HepG2 (cell line): ENCODE measurements at regions not wholly inside any gene's neighbourhood (a gene's known extent, or its start where the extent isn't known, plus 50 kb on each side); places are given as distances from the start of the nearest gene placed in this dataset.

Experiments used
- ATAC-seq: fragments of 200-7000 bp; cut with Tn5 transposase; 3 replicates; pipeline ENCODE4 v1.9.1; 2020; ENCODE audit warnings: mild to moderate bottlenecking, moderate library complexity
- BruUV-seq: library from RNA; stranded (reverse); fragments of 400-500 nt; replicated peaks from 2 replicates; lab custom pipeline; 2021; lab: Mats Ljungman, UMichigan
- CTCF ChIA-PET: fragments of 300-600 bp; formaldehyde crosslinking; extraction: SDS; loops from one replicate; lab custom pipeline; 2021; ENCODE audit warnings: low total read pairs, inconsistent platforms, low intra/inter-chr PET ratio; lab: Yijun Ruan, JAX
- POLR2A ChIA-PET: fragments of 350-600 bp; sonication (Branson Sonifier 250); formaldehyde crosslinking; loops from one replicate; lab custom pipeline; 2020; ENCODE audit warnings: antibody characterized with exemption, inconsistent platforms; lab: Yijun Ruan, JAX
- DNase-seq: peaks from one replicate; pipeline ENCODE4 v3.0.0-alpha.2; 2015; ENCODE audit warnings: low spot score
- FAIRE-seq: peaks from 3 replicates; lab custom pipeline; 2011; peaks lifted over from hg19 to GRCh38; lab: Jason Lieb, UNC
- H2AFZ ChIP-seq: one replicate; pipeline ENCODE4 v1.6.1; 2011; ENCODE audit warnings: low read length, inconsistent platforms
- H3K27ac ChIP-seq: fragments of 300-600 bp; 3 replicates; pipeline ENCODE4 v1.8.0; 2011; ENCODE audit warnings: mixed run types, mild to moderate bottlenecking, mixed read lengths, low read length, inconsistent platforms; ENCODE audit not compliant: insufficient read depth; ENCODE audit errors: extremely low read length
- H3K27me3 ChIP-seq, 2 experiments: fragments of 200-600 bp in 1 of 2; 2 replicates in 1 of 2; 3 replicates in 1 of 2; pipeline versions ENCODE4 v1.6.0 to v1.8.0; 2011; ENCODE audit warnings: low read length in 2 of 2, mild to moderate bottlenecking in 2 of 2, moderate library complexity in 2 of 2, inconsistent platforms in 1 of 2; ENCODE audit not compliant: insufficient read depth in 2 of 2, control insufficient read depth in 1 of 2
- H3K36me3 ChIP-seq, 2 experiments: fragments of 200-600 bp in 1 of 2; replicated peaks in 1 of 2; 2 replicates in 1 of 2; 3 replicates in 1 of 2; pipeline versions ENCODE4 v1.5.1 to v1.8.0; 2011; ENCODE audit warnings: low read length in 2 of 2, inconsistent platforms in 1 of 2; ENCODE audit not compliant: insufficient read depth in 2 of 2, control insufficient read depth in 1 of 2
- H3K4me1 ChIP-seq: 2 replicates; pipeline ENCODE4 v1.5.1; 2012; ENCODE audit warnings: low read length, inconsistent platforms; ENCODE audit not compliant: insufficient read depth
- H3K4me2 ChIP-seq: 2 replicates; pipeline ENCODE4 v1.6.0; 2011; ENCODE audit warnings: low read depth, low read length, inconsistent platforms
- H3K4me3 ChIP-seq, 3 experiments: fragments of 200-600 bp in 1 of 3; sonication (generic), shearing (Covaris generic) in 1 of 3; replicated peaks in 1 of 3; 2 replicates each; pipeline ENCODE4 v1.5.1; 2011 to 2016; ENCODE audit warnings: low read length in 3 of 3, inconsistent platforms in 2 of 3, low read depth in 2 of 3, mild to moderate bottlenecking in 2 of 3, control low read depth in 1 of 3, mixed read lengths in 1 of 3; ENCODE audit not compliant: insufficient read depth in 1 of 3
- H3K79me2 ChIP-seq: one replicate; pipeline ENCODE4 v1.6.1; 2011; ENCODE audit warnings: low read length, inconsistent platforms; ENCODE audit not compliant: insufficient read depth
- H3K9ac ChIP-seq: 2 replicates; pipeline ENCODE4 v1.6.0; 2011; ENCODE audit warnings: mild to moderate bottlenecking, low read depth, low read length, inconsistent platforms; ENCODE audit not compliant: insufficient read depth
- H3K9me3 ChIP-seq: 2 replicates; pipeline ENCODE4 v1.5.1; 2012; ENCODE audit warnings: mild to moderate bottlenecking, low read length
- H4K20me1 ChIP-seq: 2 replicates; pipeline ENCODE4 v1.6.0; 2011; ENCODE audit warnings: inconsistent platforms, mild to moderate bottlenecking, low read length, moderate library complexity; ENCODE audit not compliant: insufficient read depth
- ARID4A ChIP-seq: sonication (generic); formaldehyde crosslinking; IDR thresholded peaks from 2 replicates; pipeline ENCODE4 v1.5.0; 2020; ENCODE audit warnings: mild to moderate bottlenecking, missing genetic modification reagents, borderline replicate concordance
- MBD4 ChIP-seq: IDR thresholded peaks from 2 replicates; pipeline ENCODE4 v1.6.1; 2012; ENCODE audit warnings: low read length, inconsistent platforms, borderline replicate concordance
- MXI1 ChIP-seq: IDR thresholded peaks from 3 replicates; pipeline ENCODE4 v1.6.1; 2012; ENCODE audit warnings: low read depth, low read length, inconsistent platforms, borderline replicate concordance
- RCOR2 ChIP-seq: IDR thresholded peaks from 2 replicates; pipeline ENCODE4 v1.6.1; 2016; ENCODE audit warnings: missing biosample characterization, missing genetic modification reagents
- SIX4 ChIP-seq: sonication (generic); formaldehyde crosslinking; IDR thresholded peaks from 2 replicates; pipeline ENCODE4 v1.4.0; 2020; ENCODE audit warnings: missing genetic modification reagents
- SRF ChIP-seq: IDR thresholded peaks from 2 replicates; pipeline ENCODE4 v1.6.1; 2011; ENCODE audit warnings: mild to moderate bottlenecking, low read depth, low read length, moderate library complexity
- TEF ChIP-seq: sonication (generic); formaldehyde crosslinking; IDR thresholded peaks from 2 replicates; pipeline ENCODE4 v1.5.0; 2020; ENCODE audit warnings: missing genetic modification reagents
- YY1 ChIP-seq: IDR thresholded peaks from 2 replicates; pipeline ENCODE4 v1.6.1; 2011; ENCODE audit warnings: low read length, low read depth, moderate library complexity, mild to moderate bottlenecking; ENCODE audit not compliant: insufficient read depth, insufficient replicate concordance
- ZNF709 ChIP-seq: sonication (generic); formaldehyde crosslinking; IDR thresholded peaks from 2 replicates; pipeline ENCODE4 v1.5.0; 2020; ENCODE audit warnings: mild to moderate bottlenecking, missing genetic modification reagents
- ZNF710 ChIP-seq: sonication (generic); formaldehyde crosslinking; IDR thresholded peaks from 2 replicates; pipeline ENCODE4 v1.5.0; 2020; ENCODE audit warnings: mild to moderate bottlenecking, missing genetic modification reagents, borderline replicate concordance
- ZNF772 ChIP-seq: sonication (generic); formaldehyde crosslinking; IDR thresholded peaks from 2 replicates; pipeline ENCODE4 v1.5.0; 2020; ENCODE audit warnings: mild to moderate bottlenecking, missing genetic modification reagents
- WGBS: methylation state at CpG from one replicate; pipeline ENCODE4 v1.1.6; 2017; ENCODE audit warnings: low lambda C conversion rate; 5-methylcytosine and 5-hydroxymethylcytosine counted together
- in situ Hi-C: cut with HindIII; loops from 2 replicates; pipeline ENCODE4 v1.10.0; 2017; ENCODE audit warnings: low pct_unique_long_range_greater_than_20kb; ENCODE audit not compliant: extremely low pct_ligation_motif_present
- intact Hi-C: fragments of 100-400 bp; cut with micrococcal nuclease; formaldehyde crosslinking; loops from one replicate; pipeline ENCODE4 v1.10.0; 2022; ENCODE audit not compliant: unreplicated experiment

DNA sequence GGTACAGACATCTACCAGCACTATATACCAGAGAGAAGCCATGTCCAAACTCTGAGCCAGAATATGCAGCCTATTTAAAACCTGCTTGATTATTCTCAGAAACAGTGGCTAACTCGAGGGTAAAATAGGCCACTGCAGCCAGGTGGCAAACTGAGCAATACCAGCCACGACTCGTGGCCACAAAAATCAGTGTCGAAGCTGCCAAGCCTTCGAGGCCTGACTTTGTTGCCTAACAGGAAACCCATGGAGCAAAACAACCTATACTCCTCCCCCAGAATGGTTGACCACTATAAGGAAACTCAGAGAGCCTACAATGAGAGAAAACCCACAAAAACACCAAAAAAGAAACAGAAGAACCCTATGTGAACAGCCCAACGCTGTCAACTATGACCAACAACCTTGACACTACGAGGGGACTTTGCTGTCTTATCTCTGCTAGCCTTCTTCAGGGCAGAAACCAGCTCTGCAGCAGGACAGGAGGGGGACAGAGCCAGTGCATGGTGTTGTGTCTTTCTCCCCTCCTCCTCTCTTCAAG lies 133.8 kb downstream of the TMEM174 start:
- H2AFZ ChIP-seq, result no peak overlapping the region
- no peak overlapping the region for H3K9ac ChIP-seq
- H3K27me3 ChIP-seq, result peaks cover 9 to 51% of the 10 kb centered on the region in 2 experiments; a peak in 4 of 5 replicates
- no peak for TF ChIP-seq MBD4
- TF ChIP-seq SRF, result no peak
- TF ChIP-seq TEF (CRISPR knock-in tag), result no peak
- no peak for TF ChIP-seq ARID4A (CRISPR knock-in tag)
- TF ChIP-seq YY1, result no peak
- no peak for TF ChIP-seq ZNF772 (CRISPR knock-in tag)
- no peak for TF ChIP-seq SIX4 (CRISPR knock-in tag)
- no peak for TF ChIP-seq ZNF710 (CRISPR knock-in tag)
- TF ChIP-seq RCOR2, result no peak
- no peak for TF ChIP-seq MXI1
- no peak for TF ChIP-seq ZNF709
- TF ChIP-seq, all 625 proteins: peak for 0
- H3K4me1 ChIP-seq, result no peaks in the 10 kb centered on the region
- H4K20me1 ChIP-seq, result no peaks in the 10 kb centered on the region
- H3K79me2 ChIP-seq, result no peaks in the 10 kb centered on the region
- H3K9me3 ChIP-seq, result no peaks in the 10 kb centered on the region
- in situ Hi-C loops, result no loop called here
- ATAC-seq, result no peak
- 0% methylated on average over 7 of the region's 7 CpGs for WGBS
- no TSS peak for BruUV-seq
- no peak for FAIRE-seq
- ChIA-PET CTCF (no interaction called here), POLR2A (no interaction called here)
- no peak for DNase-seq
- H3K4me2 ChIP-seq, result no peak overlapping the region
- H3K27ac ChIP-seq, result no peak overlapping the region
- intact Hi-C loops, result no loop called here
- H3K36me3 ChIP-seq, result no peaks in the 10 kb centered on the region
- no peak overlapping the region for H3K4me3 ChIP-seq
